ENCODE measurements at regions not wholly inside any gene's neighbourhood (a gene's known extent, or its start where the extent isn't known, plus 50 kb on each side); places are given as distances from the start of the nearest gene placed in this dataset.

DNA sequence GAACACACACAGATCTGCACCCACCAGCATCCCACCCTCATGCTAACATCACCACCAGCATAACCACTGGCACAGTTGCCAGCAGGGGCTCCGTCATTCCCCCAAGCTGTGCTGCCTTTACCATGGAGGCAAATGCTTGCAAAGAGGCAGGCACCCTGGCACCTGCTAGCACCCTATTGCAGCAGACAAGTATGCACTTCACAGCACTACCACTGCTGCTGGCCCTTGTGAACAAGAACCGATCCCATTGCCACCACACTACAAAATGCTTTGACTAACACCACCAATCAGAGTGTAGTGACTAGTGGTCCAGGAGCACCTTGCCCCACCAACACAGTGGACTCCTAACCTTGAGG, 862.2 kb upstream of the DPPA4 start:
- Histone ChIP-seq H2AK5ac (ENCODE audit: insufficient read length, low read length) (no peak overlapping the region), H2BK20ac (ENCODE audit: low read depth, low read length, poor library complexity, severe bottlenecking) (no peak overlapping the region), H3K18ac (ENCODE audit: insufficient read length, low read depth, low read length) (no peak overlapping the region), H3K4me2 (ENCODE audit: insufficient read depth, insufficient read length, low read length) (no peak overlapping the region), H3K56ac (ENCODE audit: insufficient read length, low read depth, low read length) (no peak overlapping the region), H3K79me1 (ENCODE audit: insufficient read depth, low read depth, low read length, poor library complexity, severe bottlenecking) (no peaks in the 10 kb centered on the region), H3K4ac (ENCODE audit: low read depth, low read length) (no peak overlapping the region), H3K23ac (ENCODE audit: insufficient read length, low read depth, low read length) (no peak overlapping the region), H4K20me1 (ENCODE audit: control insufficient read depth, insufficient read depth, insufficient read length) (no peaks in the 10 kb centered on the region), H3T11ph (ENCODE audit: low read length) (no peak overlapping the region), H3K14ac (ENCODE audit: insufficient read depth, low read length) (no peak overlapping the region), H2BK120ac (ENCODE audit: low read depth, low read length, poor library complexity, severe bottlenecking) (no peak overlapping the region), H2BK12ac (ENCODE audit: insufficient read length, low read depth, low read length) (no peak overlapping the region), H4K8ac (replicated peaks; ENCODE audit: insufficient read length, low read depth, low read length) (no peak overlapping the region), H2BK15ac (ENCODE audit: low read depth, low read length) (no peak overlapping the region), H3K27me3 (ENCODE audit: insufficient read depth, low read length) (no peaks in the 10 kb centered on the region), H3K23me2 (ENCODE audit: insufficient read length, low read depth, low read length, poor library complexity, severe bottlenecking) (no peaks in the 10 kb centered on the region), H3K4me1 (ENCODE audit: insufficient read depth, low read length) (no peaks in the 10 kb centered on the region), H2BK5ac (ENCODE audit: insufficient read length, low read length) (no peak overlapping the region), H3K9ac (ENCODE audit: extremely low read depth, insufficient read length, low read length) (no peak overlapping the region), H2AFZ (ENCODE audit: low read length) (no peak overlapping the region), H3K79me2 (ENCODE audit: insufficient read depth, low read length) (no peaks in the 10 kb centered on the region), H4K5ac (ENCODE audit: insufficient read length, low read depth, low read length) (no peak overlapping the region), H4K91ac (ENCODE audit: insufficient read length, low read depth, low read length) (no peak overlapping the region), H3K9me3 (ENCODE audit: control insufficient read depth, low read depth, low read length) (no peaks in the 10 kb centered on the region), H3K27ac (ENCODE audit: insufficient read length, low read depth, low read length) (no peak overlapping the region)
- Mint-ChIP-seq H3K27ac (no peak overlapping the region; a peak in 1 of 7 replicates), H3K4me3 (no peak overlapping the region), H3K27me3 (ENCODE audit: low read depth) (no peaks in the 10 kb centered on the region), H3K36me3 (ENCODE audit: insufficient read depth in 1 of 3, low read depth in 3 of 3) (peaks cover 5 to 12% (median 9%) of the 10 kb centered on the region in 3 experiments; a peak in 6 of 7 replicates), H3K9me3 (peaks cover 12 to 27% of the 10 kb centered on the region in 2 experiments), H3K4me1 (no peaks in the 10 kb centered on the region)
- no CpG with 5 or more reads among the region's 2 CpGs for WGBS (ENCODE audit: extremely low coverage, insufficient read length, low lambda C conversion rate)
- TF ChIP-seq, protein P1, sequence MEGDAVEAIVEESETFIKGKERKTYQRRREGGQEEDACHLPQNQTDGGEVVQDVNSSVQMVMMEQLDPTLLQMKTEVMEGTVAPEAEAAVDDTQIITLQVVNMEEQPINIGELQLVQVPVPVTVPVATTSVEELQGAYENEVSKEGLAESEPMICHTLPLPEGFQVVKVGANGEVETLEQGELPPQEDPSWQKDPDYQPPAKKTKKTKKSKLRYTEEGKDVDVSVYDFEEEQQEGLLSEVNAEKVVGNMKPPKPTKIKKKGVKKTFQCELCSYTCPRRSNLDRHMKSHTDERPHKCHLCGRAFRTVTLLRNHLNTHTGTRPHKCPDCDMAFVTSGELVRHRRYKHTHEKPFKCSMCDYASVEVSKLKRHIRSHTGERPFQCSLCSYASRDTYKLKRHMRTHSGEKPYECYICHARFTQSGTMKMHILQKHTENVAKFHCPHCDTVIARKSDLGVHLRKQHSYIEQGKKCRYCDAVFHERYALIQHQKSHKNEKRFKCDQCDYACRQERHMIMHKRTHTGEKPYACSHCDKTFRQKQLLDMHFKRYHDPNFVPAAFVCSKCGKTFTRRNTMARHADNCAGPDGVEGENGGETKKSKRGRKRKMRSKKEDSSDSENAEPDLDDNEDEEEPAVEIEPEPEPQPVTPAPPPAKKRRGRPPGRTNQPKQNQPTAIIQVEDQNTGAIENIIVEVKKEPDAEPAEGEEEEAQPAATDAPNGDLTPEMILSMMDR (conservative IDR thresholded peaks at IDR 0.05), result no peak
- no peak for DNase-seq

All from H9 (cell line).